ENCODE measurements at regions not wholly inside any gene's neighbourhood (a gene's known extent, or its start where the extent isn't known, plus 50 kb on each side); places are given as distances from the start of the nearest gene placed in this dataset.

GRCh38 chr2:71882949-71883472 is 264.7 kb downstream of the CYP26B1 start (continued):
- TF ChIP-seq ZNF574 (CRISPR knock-in tag; IDR thresholded peaks at IDR 0.05), result peak; percentile 84
- TF ChIP-seq PHF5A (CRISPR knock-in tag; IDR thresholded peaks at IDR 0.05; ENCODE audit: low read depth, unreplicated experiment), result peak; percentile 88
- peak; percentile 62; the same call in 1 of the 2 replicates for TF ChIP-seq ZNF296 (CRISPR knock-in tag; conservative IDR thresholded peaks at IDR 0.05)
- TF ChIP-seq FOXA1 (IDR thresholded peaks at IDR 0.05), result no peak
- TF ChIP-seq FOXA1 (CRISPR knock-in tag; IDR thresholded peaks at IDR 0.05), result peak; percentile 99
- peak; percentile 63; the same call in 1 of the 2 replicates for TF ChIP-seq ZNF766 (CRISPR knock-in tag; IDR thresholded peaks at IDR 0.05; ENCODE audit: borderline replicate concordance)
- TF ChIP-seq BCL3 (CRISPR knock-in tag; IDR thresholded peaks at IDR 0.05), result peak; percentile 80
- no peak for TF ChIP-seq MZF1 (CRISPR knock-in tag; IDR thresholded peaks at IDR 0.05; ENCODE audit: borderline replicate concordance)
- no peak for TF ChIP-seq ATF5 (CRISPR knock-in tag; IDR thresholded peaks at IDR 0.05; ENCODE audit: low read depth)
- no peak for TF ChIP-seq PCBP2 (optimal IDR thresholded peaks at IDR 0.05; ENCODE audit: low read depth, low read length, poor library complexity, severe bottlenecking)
- peak; percentile 27; the same call in 1 of the 2 replicates for TF ChIP-seq ZHX2 (IDR thresholded peaks at IDR 0.05; ENCODE audit: low read depth)
- no peak for TF ChIP-seq ZHX2 (CRISPR knock-in tag; IDR thresholded peaks at IDR 0.05; ENCODE audit: borderline replicate concordance)
- no peak for TF ChIP-seq PRPF4 (IDR thresholded peaks at IDR 0.05; ENCODE audit: low read depth, low read length, poor library complexity, severe bottlenecking)
- TF ChIP-seq MXD1 (CRISPR knock-in tag; IDR thresholded peaks at IDR 0.05), result no peak
- peak; percentile 86 for TF ChIP-seq ZNF770 (CRISPR knock-in tag; IDR thresholded peaks at IDR 0.05)

Data from HepG2 (cell line).